Liver (tissue), 3 donors: ENCODE measurements at regions not wholly inside any gene's neighbourhood (a gene's known extent, or its start where the extent isn't known, plus 50 kb on each side); places are given as distances from the start of the nearest gene placed in this dataset.

Experiments used
- EGR1 ChIP-seq, 2 donors: IDR thresholded peaks; 2 replicates each; pipeline ENCODE4 v1.6.1; 2016 to 2018; ENCODE audit warnings: antibody characterized with exemption in 2 of 2, low read depth in 2 of 2
- GABPA ChIP-seq, 2 donors: IDR thresholded peaks in 1 of 2; conservative IDR thresholded peaks in 1 of 2; 2 replicates each; pipeline ENCODE4 v1.6.1; 2016; ENCODE audit warnings: antibody characterized with exemption in 2 of 2, mild to moderate bottlenecking in 1 of 2, moderate library complexity in 1 of 2
- HNF4A ChIP-seq, 2 donors: conservative IDR thresholded peaks; 2 replicates each; pipeline ENCODE4 v1.6.1; 2016; ENCODE audit warnings: antibody characterized with exemption in 2 of 2, mild to moderate bottlenecking in 2 of 2
- JUND ChIP-seq, 2 donors: IDR thresholded peaks; 2 replicates each; pipeline ENCODE4 v1.6.1; 2016; ENCODE audit warnings: antibody characterized with exemption in 2 of 2
- NR2F2 ChIP-seq: IDR thresholded peaks from 2 replicates; pipeline ENCODE4 v1.6.1; 2016; ENCODE audit warnings: antibody characterized with exemption
- RAD21 ChIP-seq, 2 donors: IDR thresholded peaks; 2 replicates each; pipeline ENCODE4 v1.6.1; 2016; ENCODE audit warnings: antibody characterized with exemption in 2 of 2, mild to moderate bottlenecking in 2 of 2
- RXRA ChIP-seq, 2 donors: IDR thresholded peaks; 2 replicates each; pipeline ENCODE4 v1.6.1; 2017 to 2018; ENCODE audit warnings: antibody characterized with exemption in 2 of 2, mild to moderate bottlenecking in 1 of 2
- SP1 ChIP-seq: IDR thresholded peaks from 2 replicates; pipeline ENCODE4 v1.6.1; 2018; ENCODE audit warnings: antibody characterized with exemption, mild to moderate bottlenecking
- TF ChIP-seq, protein P1 (sequence below): fragments of 150-350 bp; IDR thresholded peaks from 2 replicates; pipeline ENCODE4 v1.5.1; 2017; ENCODE audit warnings: improper control_type of control experiment, low read depth, low read length; ENCODE audit not compliant: missing input control
- TF ChIP-seq, protein P2 (sequence below): IDR thresholded peaks from 2 replicates; pipeline ENCODE4 v1.6.1; 2016; ENCODE audit warnings: antibody characterized with exemption, mild to moderate bottlenecking
- TF ChIP-seq, protein P3 (sequence below): IDR thresholded peaks from 2 replicates; pipeline ENCODE4 v1.6.1; 2016; ENCODE audit warnings: antibody characterized with exemption
- TF ChIP-seq, protein P4 (sequence below): IDR thresholded peaks from 2 replicates; pipeline ENCODE4 v1.6.1; 2016; ENCODE audit warnings: antibody characterized with exemption
- donor health status: healthy.
- donor health status: healthy.

DNA sequence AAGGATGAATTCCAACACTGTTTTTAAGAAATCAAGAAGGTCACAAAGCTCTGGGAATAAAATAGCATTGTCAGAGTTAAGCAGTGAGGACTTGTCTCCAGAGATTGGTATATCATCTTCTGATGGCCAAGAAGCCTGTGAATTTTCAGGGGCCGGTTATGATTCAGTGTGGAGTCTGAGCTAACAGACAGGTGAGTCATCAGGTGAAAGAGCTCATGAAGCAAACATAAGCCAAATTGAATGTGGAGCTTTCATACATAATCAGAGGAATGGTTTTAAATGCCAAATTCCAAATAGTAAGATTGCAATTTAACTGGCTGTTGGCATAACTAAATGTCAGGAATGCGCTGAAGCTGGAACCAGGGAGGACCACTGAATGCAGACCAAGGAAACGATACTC lies 494.2 kb downstream of the MTRR start:
- TF ChIP-seq, protein P1, sequence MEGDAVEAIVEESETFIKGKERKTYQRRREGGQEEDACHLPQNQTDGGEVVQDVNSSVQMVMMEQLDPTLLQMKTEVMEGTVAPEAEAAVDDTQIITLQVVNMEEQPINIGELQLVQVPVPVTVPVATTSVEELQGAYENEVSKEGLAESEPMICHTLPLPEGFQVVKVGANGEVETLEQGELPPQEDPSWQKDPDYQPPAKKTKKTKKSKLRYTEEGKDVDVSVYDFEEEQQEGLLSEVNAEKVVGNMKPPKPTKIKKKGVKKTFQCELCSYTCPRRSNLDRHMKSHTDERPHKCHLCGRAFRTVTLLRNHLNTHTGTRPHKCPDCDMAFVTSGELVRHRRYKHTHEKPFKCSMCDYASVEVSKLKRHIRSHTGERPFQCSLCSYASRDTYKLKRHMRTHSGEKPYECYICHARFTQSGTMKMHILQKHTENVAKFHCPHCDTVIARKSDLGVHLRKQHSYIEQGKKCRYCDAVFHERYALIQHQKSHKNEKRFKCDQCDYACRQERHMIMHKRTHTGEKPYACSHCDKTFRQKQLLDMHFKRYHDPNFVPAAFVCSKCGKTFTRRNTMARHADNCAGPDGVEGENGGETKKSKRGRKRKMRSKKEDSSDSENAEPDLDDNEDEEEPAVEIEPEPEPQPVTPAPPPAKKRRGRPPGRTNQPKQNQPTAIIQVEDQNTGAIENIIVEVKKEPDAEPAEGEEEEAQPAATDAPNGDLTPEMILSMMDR: no peak
- TF ChIP-seq, protein P2, sequence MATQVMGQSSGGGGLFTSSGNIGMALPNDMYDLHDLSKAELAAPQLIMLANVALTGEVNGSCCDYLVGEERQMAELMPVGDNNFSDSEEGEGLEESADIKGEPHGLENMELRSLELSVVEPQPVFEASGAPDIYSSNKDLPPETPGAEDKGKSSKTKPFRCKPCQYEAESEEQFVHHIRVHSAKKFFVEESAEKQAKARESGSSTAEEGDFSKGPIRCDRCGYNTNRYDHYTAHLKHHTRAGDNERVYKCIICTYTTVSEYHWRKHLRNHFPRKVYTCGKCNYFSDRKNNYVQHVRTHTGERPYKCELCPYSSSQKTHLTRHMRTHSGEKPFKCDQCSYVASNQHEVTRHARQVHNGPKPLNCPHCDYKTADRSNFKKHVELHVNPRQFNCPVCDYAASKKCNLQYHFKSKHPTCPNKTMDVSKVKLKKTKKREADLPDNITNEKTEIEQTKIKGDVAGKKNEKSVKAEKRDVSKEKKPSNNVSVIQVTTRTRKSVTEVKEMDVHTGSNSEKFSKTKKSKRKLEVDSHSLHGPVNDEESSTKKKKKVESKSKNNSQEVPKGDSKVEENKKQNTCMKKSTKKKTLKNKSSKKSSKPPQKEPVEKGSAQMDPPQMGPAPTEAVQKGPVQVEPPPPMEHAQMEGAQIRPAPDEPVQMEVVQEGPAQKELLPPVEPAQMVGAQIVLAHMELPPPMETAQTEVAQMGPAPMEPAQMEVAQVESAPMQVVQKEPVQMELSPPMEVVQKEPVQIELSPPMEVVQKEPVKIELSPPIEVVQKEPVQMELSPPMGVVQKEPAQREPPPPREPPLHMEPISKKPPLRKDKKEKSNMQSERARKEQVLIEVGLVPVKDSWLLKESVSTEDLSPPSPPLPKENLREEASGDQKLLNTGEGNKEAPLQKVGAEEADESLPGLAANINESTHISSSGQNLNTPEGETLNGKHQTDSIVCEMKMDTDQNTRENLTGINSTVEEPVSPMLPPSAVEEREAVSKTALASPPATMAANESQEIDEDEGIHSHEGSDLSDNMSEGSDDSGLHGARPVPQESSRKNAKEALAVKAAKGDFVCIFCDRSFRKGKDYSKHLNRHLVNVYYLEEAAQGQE: no peak
- no peak for TF ChIP-seq EGR1 (IDR thresholded peaks at IDR 0.05; ENCODE audit: low read depth in 2 of 2)
- TF ChIP-seq, protein P3, sequence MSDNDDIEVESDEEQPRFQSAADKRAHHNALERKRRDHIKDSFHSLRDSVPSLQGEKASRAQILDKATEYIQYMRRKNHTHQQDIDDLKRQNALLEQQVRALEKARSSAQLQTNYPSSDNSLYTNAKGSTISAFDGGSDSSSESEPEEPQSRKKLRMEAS: no peak
- TF ChIP-seq NR2F2: no peak
- TF ChIP-seq GABPA (IDR thresholded peaks at IDR 0.05 in 1 of 2, conservative IDR thresholded peaks at IDR 0.05 in 1 of 2): no peak
- no peak for TF ChIP-seq SP1
- TF ChIP-seq RXRA (IDR thresholded peaks at IDR 0.05): no peak
- TF ChIP-seq JUND (IDR thresholded peaks at IDR 0.05): no peak
- TF ChIP-seq, protein P4, sequence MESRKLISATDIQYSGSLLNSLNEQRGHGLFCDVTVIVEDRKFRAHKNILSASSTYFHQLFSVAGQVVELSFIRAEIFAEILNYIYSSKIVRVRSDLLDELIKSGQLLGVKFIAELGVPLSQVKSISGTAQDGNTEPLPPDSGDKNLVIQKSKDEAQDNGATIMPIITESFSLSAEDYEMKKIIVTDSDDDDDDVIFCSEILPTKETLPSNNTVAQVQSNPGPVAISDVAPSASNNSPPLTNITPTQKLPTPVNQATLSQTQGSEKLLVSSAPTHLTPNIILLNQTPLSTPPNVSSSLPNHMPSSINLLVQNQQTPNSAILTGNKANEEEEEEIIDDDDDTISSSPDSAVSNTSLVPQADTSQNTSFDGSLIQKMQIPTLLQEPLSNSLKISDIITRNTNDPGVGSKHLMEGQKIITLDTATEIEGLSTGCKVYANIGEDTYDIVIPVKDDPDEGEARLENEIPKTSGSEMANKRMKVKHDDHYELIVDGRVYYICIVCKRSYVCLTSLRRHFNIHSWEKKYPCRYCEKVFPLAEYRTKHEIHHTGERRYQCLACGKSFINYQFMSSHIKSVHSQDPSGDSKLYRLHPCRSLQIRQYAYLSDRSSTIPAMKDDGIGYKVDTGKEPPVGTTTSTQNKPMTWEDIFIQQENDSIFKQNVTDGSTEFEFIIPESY: no peak
- TF ChIP-seq RAD21 (IDR thresholded peaks at IDR 0.05): no peak
- no peak for TF ChIP-seq HNF4A (conservative IDR thresholded peaks at IDR 0.05)
